H1 (cell line): ENCODE measurements at regions not wholly inside any gene's neighbourhood (a gene's known extent, or its start where the extent isn't known, plus 50 kb on each side); places are given as distances from the start of the nearest gene placed in this dataset.

Source experiments
- EGR1 ChIP-seq: IDR thresholded peaks from 2 replicates; pipeline ENCODE4 v1.6.1; 2011; ENCODE audit warnings: low read depth, low read length, borderline replicate concordance

- TF ChIP-seq EGR1, result no peak
Observed at GRCh38 chr18:75127143-75128021, 81.6 kb downstream of the PTGR3 start (continued).
